ENCODE measurements at regions not wholly inside any gene's neighbourhood (a gene's known extent, or its start where the extent isn't known, plus 50 kb on each side); places are given as distances from the start of the nearest gene placed in this dataset.

- H3K9me3 Mint-ChIP-seq, result no peaks in the 10 kb centered on the region
- POLR2A ChIA-PET, result no interaction called here
- H3K27ac Mint-ChIP-seq, result no peak overlapping the region
- Histone ChIP-seq H3K27ac (ENCODE audit: low read depth, low read length) (no peak overlapping the region), H3K27me3 (ENCODE audit: control insufficient read depth in 2 of 2, insufficient read depth in 2 of 2, low read length in 2 of 2) (no peaks in the 10 kb centered on the region), H3K36me3 (ENCODE audit: control insufficient read depth in 2 of 3, insufficient read depth in 3 of 3, low read length in 3 of 3) (no peaks in the 10 kb centered on the region), H3K9me3 (ENCODE audit: control insufficient read depth in 2 of 3, low read length in 3 of 3) (no peaks in the 10 kb centered on the region), H3K4me1 (ENCODE audit: control insufficient read depth in 2 of 2, insufficient read depth in 2 of 2, low read length in 2 of 2) (no peaks in the 10 kb centered on the region), H3K4me3 (ENCODE audit: low read length) (no peak overlapping the region)
- CTCF ChIA-PET, result interaction anchor here (0.6 to 5.8 kb wide), 10 partner anchors 22 to 464 kb away, joined by 3 to 53 read pairs (median 3); no protein-coding TSS in a partner anchor
- peaks cover 0 to 22% (median 0%) of the 10 kb centered on the region in 5 donors for H3K27me3 Mint-ChIP-seq
- intact Hi-C loops (cut with micrococcal nuclease), result loop anchor here (1.0 to 5.0 kb wide), 7 partner anchors 29 to 794 kb away; no protein-coding TSS in a partner anchor
- H3K36me3 Mint-ChIP-seq, result no peaks in the 10 kb centered on the region
- ATAC-seq (peak; percentile 79), DNase-seq (peak; percentile 31 to 64 (median 52))
- H3K4me1 Mint-ChIP-seq, result peaks cover 0 to 13% (median 0%) of the 10 kb centered on the region in 7 donors
- H3K4me3 Mint-ChIP-seq, result no peak overlapping the region
These were observed 178.1 kb upstream of the PKDCC start for GRCh38 chr2:41869542-41870264.

GRCh38 chr2:41870265-41870585 is 177.6 kb upstream of the PKDCC start:
- no peak overlapping the region for H3K27ac ChIP-seq (ENCODE audit: low read depth, low read length)
- no peak for ATAC-seq
- H3K4me3 Mint-ChIP-seq, result no peak overlapping the region
- H3K36me3 ChIP-seq (ENCODE audit: control insufficient read depth in 2 of 3, insufficient read depth in 3 of 3, low read length in 3 of 3), result no peaks in the 10 kb centered on the region
- H3K27me3 Mint-ChIP-seq, result peaks cover 0 to 22% (median 0%) of the 10 kb centered on the region in 5 donors
- POLR2A ChIA-PET, result no interaction called here
- no peaks in the 10 kb centered on the region for H3K36me3 Mint-ChIP-seq
- peaks cover 0 to 13% (median 0%) of the 10 kb centered on the region in 7 donors for H3K4me1 Mint-ChIP-seq
- H3K9me3 ChIP-seq (ENCODE audit: control insufficient read depth in 2 of 3, low read length in 3 of 3), result no peaks in the 10 kb centered on the region
- intact Hi-C loops (cut with micrococcal nuclease), result no loop called here
- CTCF ChIA-PET, result interaction anchor here (0.6 to 5.8 kb wide), 7 partner anchors 23 to 459 kb away, joined by 3 to 53 read pairs (median 3); no protein-coding TSS in a partner anchor
- H3K27ac Mint-ChIP-seq, result no peak overlapping the region
- H3K4me1 ChIP-seq (ENCODE audit: control insufficient read depth in 2 of 2, insufficient read depth in 2 of 2, low read length in 2 of 2), result no peaks in the 10 kb centered on the region
- no peaks in the 10 kb centered on the region for H3K27me3 ChIP-seq (ENCODE audit: control insufficient read depth in 2 of 2, insufficient read depth in 2 of 2, low read length in 2 of 2)
- H3K9me3 Mint-ChIP-seq, result no peaks in the 10 kb centered on the region
- DNase-seq, result no peak
- H3K4me3 ChIP-seq (ENCODE audit: low read length), result no peak overlapping the region

- Histone ChIP-seq H3K9me3 (ENCODE audit: control insufficient read depth in 2 of 3, low read length in 3 of 3) (no peaks in the 10 kb centered on the region), H3K36me3 (ENCODE audit: control insufficient read depth in 2 of 3, insufficient read depth in 3 of 3, low read length in 3 of 3) (no peaks in the 10 kb centered on the region), H3K27me3 (ENCODE audit: control insufficient read depth in 2 of 2, insufficient read depth in 2 of 2, low read length in 2 of 2) (no peaks in the 10 kb centered on the region), H3K27ac (ENCODE audit: low read depth, low read length) (no peak overlapping the region), H3K4me3 (ENCODE audit: low read length) (no peak overlapping the region), H3K4me1 (ENCODE audit: control insufficient read depth in 2 of 2, insufficient read depth in 2 of 2, low read length in 2 of 2) (no peaks in the 10 kb centered on the region)
- Mint-ChIP-seq H3K9me3 (no peaks in the 10 kb centered on the region), H3K4me1 (peaks cover 0 to 13% (median 0%) of the 10 kb centered on the region in 7 donors), H3K4me3 (no peak overlapping the region), H3K36me3 (no peaks in the 10 kb centered on the region), H3K27me3 (peaks cover 0 to 16% (median 0%) of the 10 kb centered on the region in 5 donors), H3K27ac (no peak overlapping the region)
- ATAC-seq (no peak), DNase-seq (no peak)
- CTCF ChIA-PET, result interaction anchor here (1.6 to 5.8 kb wide), 3 partner anchors 215 to 458 kb away, joined by 3 to 53 read pairs (median 15); no protein-coding TSS in a partner anchor
- intact Hi-C loops (cut with micrococcal nuclease), result no loop called here
- POLR2A ChIA-PET, result no interaction called here
These were observed 176.7 kb upstream of the PKDCC start for GRCh38 chr2:41871080-41871479.

GRCh38 chr2:41872646-41873045 is 175.2 kb upstream of the PKDCC start:
- no peak for ATAC-seq
- intact Hi-C loops (cut with micrococcal nuclease), result no loop called here
- no peak overlapping the region for H3K27ac ChIP-seq (ENCODE audit: low read depth, low read length)
- no peaks in the 10 kb centered on the region for H3K9me3 ChIP-seq (ENCODE audit: control insufficient read depth in 2 of 3, low read length in 3 of 3)
- no peaks in the 10 kb centered on the region for H3K9me3 Mint-ChIP-seq
- no peak overlapping the region for H3K4me3 ChIP-seq (ENCODE audit: low read length)
- ChIA-PET CTCF (interaction anchor here (0.7 to 5.8 kb wide), 2 partner anchors 23 to 213 kb away, joined by 3 to 53 read pairs; no protein-coding TSS in a partner anchor), POLR2A (no interaction called here)
- no peaks in the 10 kb centered on the region for H3K36me3 Mint-ChIP-seq
- no peak overlapping the region for H3K27ac Mint-ChIP-seq
- peaks cover 0 to 9% (median 0%) of the 10 kb centered on the region in 7 donors for H3K4me1 Mint-ChIP-seq
- no peaks in the 10 kb centered on the region for H3K36me3 ChIP-seq (ENCODE audit: control insufficient read depth in 2 of 3, insufficient read depth in 3 of 3, low read length in 3 of 3)
- no peak for DNase-seq
- H3K4me1 ChIP-seq (ENCODE audit: control insufficient read depth in 2 of 2, insufficient read depth in 2 of 2, low read length in 2 of 2), result no peaks in the 10 kb centered on the region
- H3K4me3 Mint-ChIP-seq, result no peak overlapping the region
- no peaks in the 10 kb centered on the region for H3K27me3 ChIP-seq (ENCODE audit: control insufficient read depth in 2 of 2, insufficient read depth in 2 of 2, low read length in 2 of 2)
- peaks cover 0 to 11% (median 0%) of the 10 kb centered on the region in 5 donors for H3K27me3 Mint-ChIP-seq

GRCh38 chr2:41873102-41874031 is 174.5 kb upstream of the PKDCC start:
- DNase-seq (no peak), ATAC-seq (no peak)
- Histone ChIP-seq H3K4me1 (ENCODE audit: control insufficient read depth in 2 of 2, insufficient read depth in 2 of 2, low read length in 2 of 2) (no peaks in the 10 kb centered on the region), H3K36me3 (ENCODE audit: control insufficient read depth in 2 of 3, insufficient read depth in 3 of 3, low read length in 3 of 3) (no peaks in the 10 kb centered on the region), H3K9me3 (ENCODE audit: control insufficient read depth in 2 of 3, low read length in 3 of 3) (no peaks in the 10 kb centered on the region), H3K27me3 (ENCODE audit: control insufficient read depth in 2 of 2, insufficient read depth in 2 of 2, low read length in 2 of 2) (no peaks in the 10 kb centered on the region), H3K4me3 (ENCODE audit: low read length) (no peak overlapping the region), H3K27ac (ENCODE audit: low read depth, low read length) (no peak overlapping the region)
- Mint-ChIP-seq H3K4me3 (no peak overlapping the region), H3K4me1 (peaks cover 0 to 5% (median 0%) of the 10 kb centered on the region in 7 donors), H3K27ac (no peak overlapping the region), H3K27me3 (peaks cover 0 to 7% (median 0%) of the 10 kb centered on the region in 5 donors), H3K9me3 (no peaks in the 10 kb centered on the region), H3K36me3 (no peaks in the 10 kb centered on the region)
- intact Hi-C loops (cut with micrococcal nuclease), result no loop called here
- ChIA-PET POLR2A (no interaction called here), CTCF (interaction anchor here (0.6 to 0.7 kb wide), 2 partner anchors 22 to 79 kb away, joined by 3 read pairs; no protein-coding TSS in a partner anchor)

- DNase-seq (no peak), ATAC-seq (no peak)
- ChIA-PET CTCF (interaction anchor here (0.7 kb wide), 1 partner anchor 1441 kb away, joined by 3 read pairs; no protein-coding TSS in a partner anchor), POLR2A (no interaction called here)
- H3K27me3 ChIP-seq (ENCODE audit: control insufficient read depth in 2 of 2, insufficient read depth in 2 of 2, low read length in 2 of 2), result no peaks in the 10 kb centered on the region
- no peaks in the 10 kb centered on the region for H3K4me1 ChIP-seq (ENCODE audit: control insufficient read depth in 2 of 2, insufficient read depth in 2 of 2, low read length in 2 of 2)
- H3K9me3 Mint-ChIP-seq, result no peaks in the 10 kb centered on the region
- H3K9me3 ChIP-seq (ENCODE audit: control insufficient read depth in 2 of 3, low read length in 3 of 3), result no peaks in the 10 kb centered on the region
- H3K36me3 ChIP-seq (ENCODE audit: control insufficient read depth in 2 of 3, insufficient read depth in 3 of 3, low read length in 3 of 3), result no peaks in the 10 kb centered on the region
- intact Hi-C loops (cut with micrococcal nuclease), result no loop called here
- peaks cover 6 to 18% (median 13%) of the 10 kb centered on the region in 5 donors for H3K27me3 Mint-ChIP-seq
- no peak overlapping the region for H3K4me3 ChIP-seq (ENCODE audit: low read length)
- H3K27ac Mint-ChIP-seq, result peak overlapping the region in 1 of 9 donors; percentile 31
- H3K27ac ChIP-seq (ENCODE audit: low read depth, low read length), result no peak overlapping the region
- H3K4me1 Mint-ChIP-seq, result peaks cover 0 to 12% (median 0%) of the 10 kb centered on the region in 7 donors
- no peaks in the 10 kb centered on the region for H3K36me3 Mint-ChIP-seq
- no peak overlapping the region for H3K4me3 Mint-ChIP-seq
These were observed 170.6 kb upstream of the PKDCC start for GRCh38 chr2:41877114-41877678.
